Smooth muscle cell (in vitro differentiated cells): ENCODE measurements at regions not wholly inside any gene's neighbourhood (a gene's known extent, or its start where the extent isn't known, plus 50 kb on each side); places are given as distances from the start of the nearest gene placed in this dataset. TPM values are rescaled to one million over a fixed set of nuclear protein-coding genes. Genes with fewer than 3 reads are reported as not detected.

Source experiments
- DNase-seq: peaks from one replicate; lab custom pipeline; 2025; ENCODE audit not compliant: unreplicated experiment; lab: John Stamatoyannopoulos, UW
- H2AFZ ChIP-seq: fragments of 200-600 bp; sonication (generic); 2 replicates; pipeline ENCODE4 v1.6.0; 2016; ENCODE audit warnings: antibody characterized with exemption, low read depth, mild to moderate bottlenecking
- H3F3A ChIP-seq: fragments of 200-600 bp; sonication (generic); 2 replicates; pipeline ENCODE4 v1.6.0; 2017; ENCODE audit warnings: antibody characterized with exemption, low read depth
- H3K27ac ChIP-seq: fragments of 200-600 bp; sonication (generic); 2 replicates; pipeline ENCODE4 v1.5.1; 2016; ENCODE audit warnings: low read depth, mild to moderate bottlenecking
- H3K27me3 ChIP-seq: fragments of 200-600 bp; sonication (generic); 2 replicates; pipeline ENCODE4 v1.6.1; 2016; ENCODE audit warnings: low read depth, mild to moderate bottlenecking
- H3K36me3 ChIP-seq: fragments of 200-600 bp; sonication (generic); 2 replicates; pipeline ENCODE4 v1.5.1; 2016; ENCODE audit warnings: low read depth
- H3K4me1 ChIP-seq: fragments of 200-600 bp; sonication (generic); 2 replicates; pipeline ENCODE4 v1.5.1; 2016; ENCODE audit warnings: low read depth
- H3K4me2 ChIP-seq: fragments of 200-600 bp; sonication (generic); 2 replicates; pipeline ENCODE4 v1.6.0; 2016; ENCODE audit warnings: mild to moderate bottlenecking
- H3K4me3 ChIP-seq: fragments of 200-600 bp; sonication (generic); 2 replicates; pipeline ENCODE4 v1.5.1; 2016; ENCODE audit warnings: mild to moderate bottlenecking
- H3K79me2 ChIP-seq: fragments of 200-600 bp; sonication (generic); 2 replicates; pipeline ENCODE4 v1.6.0; 2016; ENCODE audit warnings: low read depth, mild to moderate bottlenecking
- H3K9ac ChIP-seq: fragments of 200-600 bp; sonication (generic); 2 replicates; pipeline ENCODE4 v1.6.0; 2016; ENCODE audit warnings: low read depth
- H3K9me3 ChIP-seq: fragments of 200-600 bp; sonication (generic); replicated peaks from 2 replicates; pipeline ENCODE4 v1.5.1; 2016; ENCODE audit warnings: low read depth
- H4K20me1 ChIP-seq: fragments of 200-600 bp; sonication (generic); 2 replicates; pipeline ENCODE4 v1.6.0; 2016; ENCODE audit warnings: low read depth
- CTCF ChIP-seq: fragments of 200-600 bp; sonication (generic); IDR thresholded peaks from 2 replicates; pipeline ENCODE4 v1.5.1; 2017; ENCODE audit warnings: borderline replicate concordance, mild to moderate bottlenecking, antibody characterized with exemption; ENCODE audit not compliant: insufficient read depth, poor library complexity, severe bottlenecking
- WGBS: methylation state at CpG from one replicate; pipeline ENCODE4 v1.1.7; 2016; ENCODE audit warnings: low lambda C conversion rate; 5-methylcytosine and 5-hydroxymethylcytosine counted together
- small RNA-seq: library from RNA; depleted of rRNA; stranded (forward); fragments of <200 nt; gene quantifications from one replicate; pipeline ENCODE3, GENCODE V24; 2014

GRCh38 chr13:60347174-60347573 lies 49.8 kb upstream of the TDRD3 start:
- H3K27ac ChIP-seq, result no peak overlapping the region
- H2AFZ ChIP-seq, result no peak overlapping the region
- H3K4me3 ChIP-seq, result no peak overlapping the region
- no peaks in the 10 kb centered on the region for H4K20me1 ChIP-seq
- H3K9me3 ChIP-seq, result no peaks in the 10 kb centered on the region
- peaks cover 7% of the 10 kb centered on the region for H3K27me3 ChIP-seq
- no peak for TF ChIP-seq CTCF
- no peaks in the 10 kb centered on the region for H3F3A ChIP-seq
- H3K4me2 ChIP-seq, result no peak overlapping the region
- H3K9ac ChIP-seq, result no peak overlapping the region
- no peaks in the 10 kb centered on the region for H3K4me1 ChIP-seq
- no peaks in the 10 kb centered on the region for H3K79me2 ChIP-seq
- no peak for DNase-seq
- 85% methylated on average over 3 of the region's 3 CpGs for WGBS
- no peaks in the 10 kb centered on the region for H3K36me3 ChIP-seq

Small RNA genes lying in the stretch of these regions (small RNA-seq; reads per million reads assigned to genes)
- not detected for gene AL359920.1
